HEK293 (cell line): ENCODE measurements at regions not wholly inside any gene's neighbourhood (a gene's known extent, or its start where the extent isn't known, plus 50 kb on each side); places are given as distances from the start of the nearest gene placed in this dataset.

Source experiments
- CTCF ChIP-seq: fragments of 450-650 bp; formaldehyde crosslinking; IDR thresholded peaks from 2 replicates; pipeline ENCODE4 v1.5.1; 2016; ENCODE audit warnings: missing biosample characterization, missing genetic modification characterization
- ELK4 ChIP-seq: IDR thresholded peaks from 2 replicates; pipeline ENCODE4 v1.6.1; 2011; ENCODE audit warnings: mild to moderate bottlenecking, low read depth, low read length, borderline replicate concordance
- REPIN1 ChIP-seq: fragments of 450-650 bp; formaldehyde crosslinking; IDR thresholded peaks from 2 replicates; pipeline ENCODE4 v1.5.1; 2017; ENCODE audit warnings: missing biosample characterization, missing genetic modification characterization, low read depth
- ZBTB17 ChIP-seq: fragments of 450-650 bp; formaldehyde crosslinking; IDR thresholded peaks from 2 replicates; pipeline ENCODE4 v1.5.1; 2016; ENCODE audit warnings: missing biosample characterization, missing genetic modification characterization
- ZBTB20 ChIP-seq: fragments of 450-650 bp; formaldehyde crosslinking; IDR thresholded peaks from 2 replicates; pipeline ENCODE4 v1.5.1; 2016; ENCODE audit warnings: missing biosample characterization, missing genetic modification characterization
- ZBTB7A ChIP-seq: fragments of 450-650 bp; formaldehyde crosslinking; IDR thresholded peaks from 2 replicates; pipeline ENCODE4 v1.5.1; 2016; ENCODE audit warnings: low read depth, missing biosample characterization, missing genetic modification characterization
- ZNF274 ChIP-seq, 2 experiments: fragments of 200-500 bp in 1 of 2; fragments of 450-650 bp in 1 of 2; sonication (Bioruptor generic) in 1 of 2; formaldehyde crosslinking in 1 of 2; IDR thresholded peaks; 2 replicates each; pipeline versions ENCODE4 v1.5.1 to v1.6.1; 2014 to 2016; ENCODE audit warnings: borderline replicate concordance in 1 of 2, inconsistent platforms in 1 of 2, low read length in 1 of 2, missing biosample characterization in 1 of 2, missing genetic modification characterization in 1 of 2
- ZNF558 ChIP-seq: fragments of 450-650 bp; formaldehyde crosslinking; IDR thresholded peaks from 2 replicates; pipeline ENCODE4 v1.5.1; 2016; ENCODE audit warnings: missing biosample characterization, missing genetic modification characterization
- ZNF621 ChIP-seq: fragments of 450-650 bp; formaldehyde crosslinking; IDR thresholded peaks from 2 replicates; pipeline ENCODE4 v1.5.1; 2017; ENCODE audit warnings: missing biosample characterization, missing genetic modification characterization
- ZNF692 ChIP-seq: fragments of 450-650 bp; formaldehyde crosslinking; IDR thresholded peaks from 2 replicates; pipeline ENCODE4 v1.5.1; 2016; ENCODE audit warnings: missing biosample characterization, missing genetic modification characterization

GRCh38 chr2:129240061-129240460 lies 739.4 kb upstream of the RAB6C start:
- no peak for TF ChIP-seq ZNF274 (IDR thresholded peaks at IDR 0.05; ENCODE audit: low read length)
- no peak for TF ChIP-seq ZNF274 (tag by site-specific recombination; IDR thresholded peaks at IDR 0.05; ENCODE audit: borderline replicate concordance)
- no peak for TF ChIP-seq CTCF (tag by site-specific recombination)
- no peak for TF ChIP-seq ZBTB20 (tag by site-specific recombination)
- TF ChIP-seq ZBTB7A (tag by site-specific recombination), result no peak
- no peak for TF ChIP-seq REPIN1 (tag by site-specific recombination)
- TF ChIP-seq ZBTB17, result no peak
- TF ChIP-seq ZNF621 (tag by site-specific recombination), result no peak
- no peak for TF ChIP-seq ZNF558 (tag by site-specific recombination)
- no peak for TF ChIP-seq ELK4
- TF ChIP-seq ZNF692 (tag by site-specific recombination), result no peak
